Cardiac muscle cell (in vitro differentiated cells and primary cell): ENCODE measurements at regions not wholly inside any gene's neighbourhood (a gene's known extent, or its start where the extent isn't known, plus 50 kb on each side); places are given as distances from the start of the nearest gene placed in this dataset.

Experiments
- DNase-seq, 2 donors: peaks; one replicate each; pipeline versions ENCODE4 v3.0.0 to v3.0.0-alpha.2; 2010 to 2017; ENCODE audit warnings: low read depth in 1 of 2, low spot score in 1 of 2
- H3K27ac ChIP-seq: fragments of 200-600 bp; sonication (generic); 2 replicates; pipeline ENCODE4 v1.5.1; 2016
- H3K27me3 ChIP-seq: fragments of 200-600 bp; sonication (generic); 2 replicates; pipeline ENCODE4 v1.6.0; 2016; ENCODE audit warnings: control low read depth
- H3K36me3 ChIP-seq: fragments of 200-600 bp; sonication (generic); 2 replicates; pipeline ENCODE4 v1.5.1; 2016; ENCODE audit warnings: control low read depth
- H3K4me1 ChIP-seq: fragments of 200-600 bp; sonication (generic); 2 replicates; pipeline ENCODE4 v1.8.1; 2017; ENCODE audit warnings: low read depth, mild to moderate bottlenecking, mixed run types
- H3K4me3 ChIP-seq: fragments of 200-600 bp; sonication (generic); 2 replicates; pipeline ENCODE4 v1.5.1; 2016; ENCODE audit warnings: mild to moderate bottlenecking
- H3K9me3 ChIP-seq: fragments of 200-600 bp; sonication (generic); 2 replicates; pipeline ENCODE4 v1.5.1; 2017; ENCODE audit warnings: low read depth, mild to moderate bottlenecking, control low read depth
- TF ChIP-seq, protein P1 (sequence below): IDR thresholded peaks from 2 replicates; pipeline ENCODE4 v1.5.1; 2012; ENCODE audit warnings: low read depth, mild to moderate bottlenecking, low read length

- Histone ChIP-seq H3K27ac (no peak overlapping the region), H3K4me1 (no peaks in the 10 kb centered on the region), H3K36me3 (no peaks in the 10 kb centered on the region), H3K9me3 (no peaks in the 10 kb centered on the region), H3K4me3 (no peak overlapping the region), H3K27me3 (no peaks in the 10 kb centered on the region)
- TF ChIP-seq, protein P1, sequence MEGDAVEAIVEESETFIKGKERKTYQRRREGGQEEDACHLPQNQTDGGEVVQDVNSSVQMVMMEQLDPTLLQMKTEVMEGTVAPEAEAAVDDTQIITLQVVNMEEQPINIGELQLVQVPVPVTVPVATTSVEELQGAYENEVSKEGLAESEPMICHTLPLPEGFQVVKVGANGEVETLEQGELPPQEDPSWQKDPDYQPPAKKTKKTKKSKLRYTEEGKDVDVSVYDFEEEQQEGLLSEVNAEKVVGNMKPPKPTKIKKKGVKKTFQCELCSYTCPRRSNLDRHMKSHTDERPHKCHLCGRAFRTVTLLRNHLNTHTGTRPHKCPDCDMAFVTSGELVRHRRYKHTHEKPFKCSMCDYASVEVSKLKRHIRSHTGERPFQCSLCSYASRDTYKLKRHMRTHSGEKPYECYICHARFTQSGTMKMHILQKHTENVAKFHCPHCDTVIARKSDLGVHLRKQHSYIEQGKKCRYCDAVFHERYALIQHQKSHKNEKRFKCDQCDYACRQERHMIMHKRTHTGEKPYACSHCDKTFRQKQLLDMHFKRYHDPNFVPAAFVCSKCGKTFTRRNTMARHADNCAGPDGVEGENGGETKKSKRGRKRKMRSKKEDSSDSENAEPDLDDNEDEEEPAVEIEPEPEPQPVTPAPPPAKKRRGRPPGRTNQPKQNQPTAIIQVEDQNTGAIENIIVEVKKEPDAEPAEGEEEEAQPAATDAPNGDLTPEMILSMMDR = no peak
- no peak for DNase-seq
These were observed 294.5 kb upstream of the NRIP1 start for GRCh38 chr21:15359251-15359650.

DNA sequence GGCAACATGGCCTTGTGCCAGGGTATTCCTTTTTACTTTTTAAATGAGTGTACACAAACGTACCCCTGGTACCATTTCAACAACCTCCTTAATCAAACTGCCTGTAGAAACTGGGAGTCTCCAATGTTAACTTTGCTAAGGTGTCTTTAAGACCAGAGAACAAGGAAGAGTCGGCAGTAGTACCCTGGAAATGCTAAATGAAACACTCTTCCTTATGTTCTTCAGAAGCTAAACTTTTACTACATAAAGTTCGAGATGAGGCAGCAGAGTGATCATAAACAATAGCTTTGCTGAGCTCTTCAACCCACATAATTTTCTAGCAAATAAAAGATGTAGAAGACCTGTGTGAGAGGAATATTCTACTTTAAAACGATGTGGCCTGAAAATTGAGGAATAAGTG is 297.7 kb upstream of the NRIP1 start:
- no peak overlapping the region for H3K27ac ChIP-seq
- no peaks in the 10 kb centered on the region for H3K36me3 ChIP-seq
- no peak for DNase-seq
- H3K27me3 ChIP-seq = no peaks in the 10 kb centered on the region
- no peak overlapping the region for H3K4me3 ChIP-seq
- TF ChIP-seq, protein P1 = no peak
- H3K4me1 ChIP-seq = no peaks in the 10 kb centered on the region
- no peaks in the 10 kb centered on the region for H3K9me3 ChIP-seq

- no peaks in the 10 kb centered on the region for H3K9me3 ChIP-seq
- TF ChIP-seq, protein P1 = no peak
- H3K4me1 ChIP-seq = no peaks in the 10 kb centered on the region
These were observed 299.1 kb upstream of the NRIP1 start for GRCh38 chr21:15363921-15364320.

GRCh38 chr21:15365751-15366392 is 301.1 kb upstream of the NRIP1 start:
- H3K27me3 ChIP-seq = no peaks in the 10 kb centered on the region
- no peaks in the 10 kb centered on the region for H3K9me3 ChIP-seq
- H3K4me1 ChIP-seq = no peaks in the 10 kb centered on the region
- H3K4me3 ChIP-seq = no peak overlapping the region
- no peak overlapping the region for H3K27ac ChIP-seq
- no peaks in the 10 kb centered on the region for H3K36me3 ChIP-seq
- TF ChIP-seq, protein P1 = no peak
- no peak for DNase-seq

More at GRCh38 chr21:15363921-15364320, 299.1 kb upstream of the NRIP1 start:
- Histone ChIP-seq H3K4me3 (no peak overlapping the region), H3K27me3 (no peaks in the 10 kb centered on the region), H3K36me3 (no peaks in the 10 kb centered on the region), H3K27ac (no peak overlapping the region)
- peak in 1 of 2 donors; percentile 64 for DNase-seq

- DNase-seq = no peak
- TF ChIP-seq, protein P1 = no peak
- H3K27me3 ChIP-seq = no peaks in the 10 kb centered on the region
- H3K4me1 ChIP-seq = no peaks in the 10 kb centered on the region
- no peak overlapping the region for H3K27ac ChIP-seq
- H3K36me3 ChIP-seq = no peaks in the 10 kb centered on the region
- no peaks in the 10 kb centered on the region for H3K9me3 ChIP-seq
- H3K4me3 ChIP-seq = no peak overlapping the region
These were observed 301.8 kb upstream of the NRIP1 start for GRCh38 chr21:15366555-15366954.
